CD4-positive, alpha-beta T cell (primary cell): ENCODE measurements at regions not wholly inside any gene's neighbourhood (a gene's known extent, or its start where the extent isn't known, plus 50 kb on each side); places are given as distances from the start of the nearest gene placed in this dataset.

ENCODE experiments used
- ATAC-seq: fragments of 200-7000 bp; cut with Tn5 transposase; one replicate; pipeline ENCODE4 v1.10.0; 2022; ENCODE audit warnings: mild to moderate bottlenecking; ENCODE audit not compliant: poor library complexity
- CTCF ChIA-PET: fragments of 350-600 bp; sonication (Branson Sonifier 250); formaldehyde crosslinking; loops from one replicate; lab custom pipeline; 2021; ENCODE audit warnings: antibody characterized with exemption, inconsistent platforms; lab: Charles Lee
- POLR2A ChIA-PET: fragments of 350-600 bp; sonication (Branson Sonifier 250); formaldehyde crosslinking; loops from one replicate; lab custom pipeline; 2021; ENCODE audit warnings: antibody characterized with exemption, inconsistent platforms; lab: Charles Lee
- DNase-seq, 14 experiments: peaks; one replicate each; pipeline ENCODE4 v3.0.0-alpha.2; 2013 to 2020; ENCODE audit warnings: mixed read lengths in 2 of 14
- H3K27ac ChIP-seq, 2 donors: one replicate each; pipeline versions ENCODE4 v1.5.1 to v1.7.0; 2013; ENCODE audit warnings: low read length in 2 of 2, low read depth in 1 of 2, mild to moderate bottlenecking in 1 of 2
- H3K27me3 ChIP-seq, 2 experiments: 1 replicate in 1 of 2; 2 replicates in 1 of 2; pipeline versions ENCODE4 v1.6.1 to v1.7.0; 2013; ENCODE audit warnings: low read length in 2 of 2, control low read depth in 1 of 2, mild to moderate bottlenecking in 1 of 2, moderate library complexity in 1 of 2; ENCODE audit not compliant: insufficient read depth in 2 of 2, control insufficient read depth in 1 of 2
- H3K36me3 ChIP-seq: one replicate; pipeline ENCODE4 v1.6.1; 2013; ENCODE audit warnings: low read length, control low read depth; ENCODE audit not compliant: insufficient read depth
- H3K4me1 ChIP-seq: one replicate; pipeline ENCODE4 v1.6.1; 2013; ENCODE audit warnings: low read length, control low read depth; ENCODE audit not compliant: insufficient read depth
- H3K4me3 ChIP-seq: one replicate; pipeline ENCODE4 v1.5.1; 2013; ENCODE audit warnings: mild to moderate bottlenecking, low read length, moderate library complexity
- H3K9me3 ChIP-seq, 2 experiments: 1 replicate in 1 of 2; 2 replicates in 1 of 2; pipeline versions ENCODE4 v1.6.1 to v1.7.0; 2013; ENCODE audit warnings: low read length in 2 of 2, mild to moderate bottlenecking in 2 of 2, control low read depth in 1 of 2, moderate library complexity in 1 of 2; ENCODE audit not compliant: control insufficient read depth in 1 of 2, insufficient read depth in 1 of 2
- H3K27ac Mint-ChIP-seq: one replicate; pipeline ENCODE4 v1.8.0; 2020; ENCODE audit warnings: mixed read lengths
- H3K27me3 Mint-ChIP-seq: one replicate; pipeline ENCODE4 v1.8.0; 2021; ENCODE audit warnings: mixed read lengths
- H3K36me3 Mint-ChIP-seq: one replicate; pipeline ENCODE4 v1.8.0; 2021; ENCODE audit warnings: low read depth, mixed read lengths
- H3K4me1 Mint-ChIP-seq: one replicate; pipeline ENCODE4 v1.8.0; 2021; ENCODE audit warnings: low read depth, mixed read lengths
- H3K4me3 Mint-ChIP-seq: one replicate; pipeline ENCODE4 v1.8.0; 2020; ENCODE audit warnings: mild to moderate bottlenecking, mixed read lengths
- H3K9me3 Mint-ChIP-seq: one replicate; pipeline ENCODE4 v1.8.0; 2020; ENCODE audit warnings: mixed read lengths
- intact Hi-C, 2 experiments: fragments of 100-400 bp; cut with DNase I in 1 of 2; cut with micrococcal nuclease in 1 of 2; formaldehyde crosslinking; loops; one replicate each; pipeline versions ENCODE4 v1.15.1 to v1.9.0; 2023 to 2025; cut with DNase I, micrococcal nuclease
- TF ChIP-seq, protein P1 (sequence below): fragments of 200-600 bp; IDR thresholded peaks from one replicate; pipeline ENCODE4 v1.8.0; 2022; ENCODE audit warnings: antibody characterized with exemption, mild to moderate bottlenecking

GRCh38 chr3:106957029-106957428 is 420.2 kb upstream of the CCDC54 start:
- no peaks in the 10 kb centered on the region for H3K27me3 ChIP-seq
- no peak overlapping the region for H3K4me3 Mint-ChIP-seq
- no peak overlapping the region for H3K4me3 ChIP-seq
- intact Hi-C loops, result no loop called here
- H3K27ac ChIP-seq, result no peak overlapping the region
- no peaks in the 10 kb centered on the region for H3K4me1 ChIP-seq
- no peak overlapping the region for H3K27ac Mint-ChIP-seq
- no peaks in the 10 kb centered on the region for H3K27me3 Mint-ChIP-seq
- no peak for ATAC-seq
- peaks cover 5% of the 10 kb centered on the region for H3K9me3 Mint-ChIP-seq
- ChIA-PET CTCF (no interaction called here), POLR2A (no interaction called here)
- H3K36me3 ChIP-seq, result no peaks in the 10 kb centered on the region
- no peak for DNase-seq
- no peaks in the 10 kb centered on the region for H3K36me3 Mint-ChIP-seq
- TF ChIP-seq, protein P1, sequence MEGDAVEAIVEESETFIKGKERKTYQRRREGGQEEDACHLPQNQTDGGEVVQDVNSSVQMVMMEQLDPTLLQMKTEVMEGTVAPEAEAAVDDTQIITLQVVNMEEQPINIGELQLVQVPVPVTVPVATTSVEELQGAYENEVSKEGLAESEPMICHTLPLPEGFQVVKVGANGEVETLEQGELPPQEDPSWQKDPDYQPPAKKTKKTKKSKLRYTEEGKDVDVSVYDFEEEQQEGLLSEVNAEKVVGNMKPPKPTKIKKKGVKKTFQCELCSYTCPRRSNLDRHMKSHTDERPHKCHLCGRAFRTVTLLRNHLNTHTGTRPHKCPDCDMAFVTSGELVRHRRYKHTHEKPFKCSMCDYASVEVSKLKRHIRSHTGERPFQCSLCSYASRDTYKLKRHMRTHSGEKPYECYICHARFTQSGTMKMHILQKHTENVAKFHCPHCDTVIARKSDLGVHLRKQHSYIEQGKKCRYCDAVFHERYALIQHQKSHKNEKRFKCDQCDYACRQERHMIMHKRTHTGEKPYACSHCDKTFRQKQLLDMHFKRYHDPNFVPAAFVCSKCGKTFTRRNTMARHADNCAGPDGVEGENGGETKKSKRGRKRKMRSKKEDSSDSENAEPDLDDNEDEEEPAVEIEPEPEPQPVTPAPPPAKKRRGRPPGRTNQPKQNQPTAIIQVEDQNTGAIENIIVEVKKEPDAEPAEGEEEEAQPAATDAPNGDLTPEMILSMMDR, result no peak
- H3K4me1 Mint-ChIP-seq, result no peaks in the 10 kb centered on the region
- H3K9me3 ChIP-seq, result no peaks in the 10 kb centered on the region

DNA sequence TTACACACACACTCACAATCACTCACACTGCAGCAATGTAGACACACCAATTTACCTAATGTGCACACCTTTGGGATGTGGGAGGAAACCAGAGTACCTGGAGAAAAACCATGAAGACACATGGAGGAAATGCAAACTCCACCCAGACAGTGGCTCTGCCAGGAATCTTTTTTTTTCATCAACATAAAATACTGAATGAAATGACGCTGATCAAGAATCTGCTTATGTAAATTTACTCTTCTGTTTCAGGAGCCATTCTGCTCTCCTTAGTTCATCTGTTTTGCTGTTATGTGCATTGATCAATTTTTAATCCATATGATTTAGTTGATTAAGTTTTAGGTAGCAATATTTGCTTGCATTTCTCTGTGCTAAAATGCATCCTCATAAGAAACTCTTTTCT is 414.2 kb upstream of the CCDC54 start:
- Histone ChIP-seq H3K9me3 (no peaks in the 10 kb centered on the region), H3K27ac (no peak overlapping the region), H3K36me3 (no peaks in the 10 kb centered on the region), H3K4me3 (no peak overlapping the region), H3K4me1 (no peaks in the 10 kb centered on the region), H3K27me3 (no peaks in the 10 kb centered on the region)
- TF ChIP-seq, protein P1, result no peak
- Mint-ChIP-seq H3K4me3 (no peak overlapping the region), H3K27me3 (no peaks in the 10 kb centered on the region), H3K4me1 (no peaks in the 10 kb centered on the region), H3K9me3 (peaks cover under 1% of the 10 kb centered on the region), H3K27ac (no peak overlapping the region), H3K36me3 (no peaks in the 10 kb centered on the region)
- POLR2A ChIA-PET, result no interaction called here
- DNase-seq (no peak), ATAC-seq (no peak)
- CTCF ChIA-PET, result no interaction called here
- intact Hi-C loops, result no loop called here

DNA sequence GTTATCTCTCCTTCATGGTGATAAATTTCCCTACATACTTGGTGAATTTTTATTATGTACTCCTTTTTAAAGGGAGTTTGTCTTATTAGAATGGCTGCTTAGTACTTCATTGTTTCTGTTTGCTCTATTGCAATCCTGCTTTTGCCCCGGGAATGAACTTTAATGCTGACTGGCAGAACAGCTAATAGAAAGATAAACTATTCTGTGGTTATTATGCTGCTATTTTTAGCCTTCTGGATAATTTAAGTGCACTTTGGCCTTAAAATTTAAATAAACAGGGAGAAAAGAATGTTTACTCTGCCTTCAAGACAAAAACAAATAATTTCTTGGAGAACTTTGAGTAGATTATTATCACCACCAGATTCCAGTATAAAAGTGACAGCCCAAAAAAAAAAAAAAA is 413.8 kb upstream of the CCDC54 start:
- TF ChIP-seq, protein P1, result no peak
- no peak for ATAC-seq

More for the DNA sequence above, 413.8 kb upstream of the CCDC54 start:
- H3K27ac Mint-ChIP-seq, result no peak overlapping the region
- H3K36me3 Mint-ChIP-seq, result no peaks in the 10 kb centered on the region
- intact Hi-C loops, result no loop called here
- H3K36me3 ChIP-seq, result no peaks in the 10 kb centered on the region
- no peak overlapping the region for H3K4me3 ChIP-seq
- H3K27ac ChIP-seq, result no peak overlapping the region
- H3K9me3 ChIP-seq, result no peaks in the 10 kb centered on the region
- no peak overlapping the region for H3K4me3 Mint-ChIP-seq
- ChIA-PET POLR2A (no interaction called here), CTCF (no interaction called here)
- no peaks in the 10 kb centered on the region for H3K27me3 Mint-ChIP-seq
- H3K4me1 ChIP-seq, result no peaks in the 10 kb centered on the region
- no peaks in the 10 kb centered on the region for H3K9me3 Mint-ChIP-seq
- no peaks in the 10 kb centered on the region for H3K4me1 Mint-ChIP-seq
- H3K27me3 ChIP-seq, result no peaks in the 10 kb centered on the region
- no peak for DNase-seq
